ENCODE measurements at regions not wholly inside any gene's neighbourhood (a gene's known extent, or its start where the extent isn't known, plus 50 kb on each side); places are given as distances from the start of the nearest gene placed in this dataset.

DNA sequence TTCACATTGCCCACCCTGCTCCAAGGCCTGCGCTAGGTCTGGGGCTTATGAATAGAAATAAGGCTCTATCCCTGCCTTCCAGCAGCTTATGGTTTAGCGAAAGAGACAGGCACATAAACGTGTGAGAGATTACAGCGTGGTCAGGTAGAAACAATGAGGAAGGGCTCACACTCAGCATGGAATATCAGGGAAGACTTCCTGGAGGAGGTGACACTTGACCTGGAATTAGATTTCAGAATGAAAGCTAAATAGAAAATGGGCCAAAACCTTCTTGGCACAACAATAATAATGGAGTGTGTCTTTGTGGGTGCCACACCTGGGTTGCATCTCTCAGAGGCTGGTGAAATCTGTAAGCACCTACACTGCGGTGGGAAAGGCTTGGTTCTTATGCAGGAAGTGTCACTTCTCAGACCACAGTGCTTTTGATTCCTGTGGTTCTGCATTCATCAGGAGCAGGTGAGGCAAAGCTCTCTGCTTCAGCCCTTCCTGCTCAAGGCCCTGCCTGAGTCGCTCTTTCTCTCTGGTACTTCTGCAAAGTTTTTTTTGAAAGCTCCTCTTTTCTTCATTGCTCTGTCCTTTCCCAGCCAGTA lies 430.3 kb downstream of the ZNF536 start:
- Histone ChIP-seq H3K4me3 (no peak overlapping the region), H3K27me3 (peaks cover 14% of the 10 kb centered on the region), H3K36me3 (no peaks in the 10 kb centered on the region), H3K9me3 (no peaks in the 10 kb centered on the region), H3K27ac (no peak overlapping the region), H3K4me1 (peaks cover 7% of the 10 kb centered on the region)
- DNase-seq (ENCODE audit: low spot score in 2 of 2) = no peak
- TF ChIP-seq, protein P1, sequence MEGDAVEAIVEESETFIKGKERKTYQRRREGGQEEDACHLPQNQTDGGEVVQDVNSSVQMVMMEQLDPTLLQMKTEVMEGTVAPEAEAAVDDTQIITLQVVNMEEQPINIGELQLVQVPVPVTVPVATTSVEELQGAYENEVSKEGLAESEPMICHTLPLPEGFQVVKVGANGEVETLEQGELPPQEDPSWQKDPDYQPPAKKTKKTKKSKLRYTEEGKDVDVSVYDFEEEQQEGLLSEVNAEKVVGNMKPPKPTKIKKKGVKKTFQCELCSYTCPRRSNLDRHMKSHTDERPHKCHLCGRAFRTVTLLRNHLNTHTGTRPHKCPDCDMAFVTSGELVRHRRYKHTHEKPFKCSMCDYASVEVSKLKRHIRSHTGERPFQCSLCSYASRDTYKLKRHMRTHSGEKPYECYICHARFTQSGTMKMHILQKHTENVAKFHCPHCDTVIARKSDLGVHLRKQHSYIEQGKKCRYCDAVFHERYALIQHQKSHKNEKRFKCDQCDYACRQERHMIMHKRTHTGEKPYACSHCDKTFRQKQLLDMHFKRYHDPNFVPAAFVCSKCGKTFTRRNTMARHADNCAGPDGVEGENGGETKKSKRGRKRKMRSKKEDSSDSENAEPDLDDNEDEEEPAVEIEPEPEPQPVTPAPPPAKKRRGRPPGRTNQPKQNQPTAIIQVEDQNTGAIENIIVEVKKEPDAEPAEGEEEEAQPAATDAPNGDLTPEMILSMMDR (IDR thresholded peaks at IDR 0.05) = no peak
- no peak for TF ChIP-seq EP300 (IDR thresholded peaks at IDR 0.05)
- no peak for TF ChIP-seq POLR2AphosphoS5 (IDR thresholded peaks at IDR 0.05)
- TF ChIP-seq POLR2A (IDR thresholded peaks at IDR 0.05) = no peak
- WGBS = 92% methylated on average over 6 of the region's 6 CpGs

DNA sequence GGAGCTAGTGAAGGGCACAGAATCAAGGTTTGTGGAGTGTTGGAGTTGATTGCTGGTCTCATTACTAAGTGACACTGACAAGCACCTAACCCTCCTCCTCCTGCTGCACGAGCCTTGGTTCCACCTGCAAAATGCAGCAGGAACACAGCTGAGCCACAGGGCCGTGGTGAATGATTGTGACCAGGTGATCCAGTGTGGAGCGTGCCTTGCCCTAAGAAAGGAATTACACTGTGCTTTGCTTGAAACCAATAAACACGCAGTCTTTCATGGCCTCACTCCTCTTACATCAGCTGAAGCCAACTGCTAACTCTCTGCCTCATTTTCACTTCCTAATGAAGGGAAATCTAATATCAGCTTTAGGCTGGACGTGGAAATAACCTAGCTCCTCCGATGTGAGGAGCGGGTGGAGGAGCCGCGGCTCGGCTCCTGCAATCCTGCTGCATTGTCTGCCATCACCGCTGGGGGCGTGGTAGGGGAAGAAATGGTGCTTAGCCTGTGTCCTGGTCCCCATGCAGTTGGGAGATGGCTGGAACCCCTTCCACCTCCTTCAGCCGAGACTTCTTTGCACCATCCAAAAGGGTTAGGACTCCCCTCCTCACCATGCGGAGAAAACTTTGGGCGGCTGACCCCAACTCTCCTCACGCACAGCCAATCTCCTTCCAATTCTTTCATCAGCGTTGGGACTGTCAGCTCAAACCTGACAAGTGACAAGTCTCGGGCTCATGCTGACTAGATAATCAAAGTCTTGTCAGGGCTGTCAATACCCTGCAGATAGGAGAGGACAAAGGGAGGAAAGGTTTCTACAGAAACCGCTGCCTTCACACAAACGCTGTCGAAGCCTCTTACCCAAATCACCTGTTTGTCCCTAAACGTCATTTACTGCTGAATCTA lies 427.9 kb downstream of the ZNF536 start:
- 47% methylated on average over 21 of the region's 22 CpGs for WGBS
- Histone ChIP-seq H3K27ac (no peak overlapping the region), H3K27me3 (peaks cover 21% of the 10 kb centered on the region), H3K36me3 (no peaks in the 10 kb centered on the region), H3K9me3 (no peaks in the 10 kb centered on the region), H3K4me1 (peaks cover 7% of the 10 kb centered on the region), H3K4me3 (no peak overlapping the region)
- DNase-seq (ENCODE audit: low spot score in 2 of 2) = no peak
- TF ChIP-seq, protein P1 (IDR thresholded peaks at IDR 0.05) = peak; percentile 2 to 80
- TF ChIP-seq EP300 (IDR thresholded peaks at IDR 0.05) (no peak), POLR2A (IDR thresholded peaks at IDR 0.05) (no peak), POLR2AphosphoS5 (IDR thresholded peaks at IDR 0.05) (no peak)

DNA sequence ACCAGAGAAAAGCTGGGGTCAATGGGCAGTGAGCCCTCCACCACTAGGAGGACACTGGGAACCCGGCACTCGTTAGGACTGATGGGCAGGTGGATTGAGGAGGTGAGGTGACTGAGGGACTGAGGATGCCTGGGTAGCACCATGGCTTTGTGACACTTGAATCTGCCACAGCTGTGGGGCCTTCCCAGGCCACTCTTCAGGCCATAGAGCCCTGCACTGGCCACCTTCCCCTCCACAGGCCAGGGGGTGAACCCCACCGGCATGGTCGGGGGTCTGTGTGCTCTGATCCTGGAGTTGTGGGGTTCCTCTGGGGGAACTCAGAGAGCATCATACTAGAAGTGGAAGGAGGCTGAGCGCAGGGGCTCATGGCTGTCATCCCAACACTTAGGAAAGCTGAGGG lies 423.5 kb downstream of the ZNF536 start:
- DNase-seq (ENCODE audit: low spot score in 2 of 2) = peak in 1 of 2 donors; percentile 40
- 95% methylated on average over 5 of the region's 5 CpGs for WGBS
- Histone ChIP-seq H3K9me3 (no peaks in the 10 kb centered on the region), H3K4me3 (no peak overlapping the region), H3K4me1 (no peaks in the 10 kb centered on the region), H3K27ac (no peak overlapping the region), H3K27me3 (peaks cover 25% of the 10 kb centered on the region), H3K36me3 (no peaks in the 10 kb centered on the region)
- TF ChIP-seq POLR2AphosphoS5 (IDR thresholded peaks at IDR 0.05) (no peak), EP300 (IDR thresholded peaks at IDR 0.05) (no peak), POLR2A (IDR thresholded peaks at IDR 0.05) (no peak)
- TF ChIP-seq, protein P1 (IDR thresholded peaks at IDR 0.05) = no peak

DNA sequence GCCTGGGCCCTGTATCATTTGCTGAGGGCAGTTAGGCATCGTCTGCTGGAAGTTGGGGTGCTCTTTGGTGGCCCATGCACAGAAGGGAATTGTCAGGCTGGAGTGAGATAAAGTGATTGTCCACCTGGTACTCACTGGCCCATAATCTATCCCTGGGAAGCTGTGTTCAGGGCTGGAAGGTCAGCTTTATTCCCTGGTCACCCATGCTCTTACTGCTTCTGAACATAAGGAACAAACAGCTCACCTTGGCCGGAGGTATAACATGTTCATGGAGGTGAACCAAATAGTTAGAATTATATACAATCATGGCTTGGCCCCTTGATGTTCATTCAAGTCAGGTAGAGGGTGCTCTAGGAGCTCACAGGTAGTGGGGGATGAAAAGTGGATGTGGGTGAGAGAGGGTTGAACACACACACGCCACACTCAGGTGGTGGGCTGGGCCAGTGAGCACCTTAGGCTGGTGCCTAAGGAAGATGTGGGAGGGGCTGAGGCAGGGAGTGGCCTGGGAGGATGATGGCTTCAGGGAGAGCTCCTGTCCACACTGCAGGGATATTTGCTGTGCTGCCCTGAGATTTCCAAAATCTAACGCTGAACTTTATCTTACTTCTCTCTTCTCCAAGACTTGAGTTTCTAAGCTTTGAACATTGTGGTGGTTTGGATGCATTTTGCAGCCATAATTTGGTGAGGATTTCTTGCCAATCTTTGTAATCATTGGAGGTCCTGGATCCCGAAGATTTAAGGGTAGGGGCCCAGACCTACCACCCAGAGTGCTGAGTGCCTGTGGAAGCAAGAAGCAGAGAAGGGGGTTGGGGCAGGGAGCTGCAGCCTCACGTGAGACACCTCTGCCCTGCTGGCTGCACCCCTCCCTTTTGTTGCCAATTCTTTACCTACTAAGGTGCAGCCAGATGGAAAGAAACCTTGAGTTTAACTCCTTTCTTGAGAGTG lies 420.6 kb downstream of the ZNF536 start:
- Histone ChIP-seq H3K36me3 (no peaks in the 10 kb centered on the region), H3K27ac (no peak overlapping the region), H3K4me3 (no peak overlapping the region), H3K4me1 (peaks cover 3% of the 10 kb centered on the region), H3K27me3 (peaks cover 11% of the 10 kb centered on the region), H3K9me3 (no peaks in the 10 kb centered on the region)
- DNase-seq (ENCODE audit: low spot score in 2 of 2) = peak in 1 of 2 donors; percentile 55
- 84% methylated on average over 6 of the region's 6 CpGs for WGBS
- TF ChIP-seq EP300 (IDR thresholded peaks at IDR 0.05) = no peak
- no peak for TF ChIP-seq POLR2AphosphoS5 (IDR thresholded peaks at IDR 0.05)
- no peak for TF ChIP-seq POLR2A (IDR thresholded peaks at IDR 0.05)
- TF ChIP-seq, protein P1 (IDR thresholded peaks at IDR 0.05) = no peak
